ENCODE measurements at regions not wholly inside any gene's neighbourhood (a gene's known extent, or its start where the extent isn't known, plus 50 kb on each side); places are given as distances from the start of the nearest gene placed in this dataset.

DNA sequence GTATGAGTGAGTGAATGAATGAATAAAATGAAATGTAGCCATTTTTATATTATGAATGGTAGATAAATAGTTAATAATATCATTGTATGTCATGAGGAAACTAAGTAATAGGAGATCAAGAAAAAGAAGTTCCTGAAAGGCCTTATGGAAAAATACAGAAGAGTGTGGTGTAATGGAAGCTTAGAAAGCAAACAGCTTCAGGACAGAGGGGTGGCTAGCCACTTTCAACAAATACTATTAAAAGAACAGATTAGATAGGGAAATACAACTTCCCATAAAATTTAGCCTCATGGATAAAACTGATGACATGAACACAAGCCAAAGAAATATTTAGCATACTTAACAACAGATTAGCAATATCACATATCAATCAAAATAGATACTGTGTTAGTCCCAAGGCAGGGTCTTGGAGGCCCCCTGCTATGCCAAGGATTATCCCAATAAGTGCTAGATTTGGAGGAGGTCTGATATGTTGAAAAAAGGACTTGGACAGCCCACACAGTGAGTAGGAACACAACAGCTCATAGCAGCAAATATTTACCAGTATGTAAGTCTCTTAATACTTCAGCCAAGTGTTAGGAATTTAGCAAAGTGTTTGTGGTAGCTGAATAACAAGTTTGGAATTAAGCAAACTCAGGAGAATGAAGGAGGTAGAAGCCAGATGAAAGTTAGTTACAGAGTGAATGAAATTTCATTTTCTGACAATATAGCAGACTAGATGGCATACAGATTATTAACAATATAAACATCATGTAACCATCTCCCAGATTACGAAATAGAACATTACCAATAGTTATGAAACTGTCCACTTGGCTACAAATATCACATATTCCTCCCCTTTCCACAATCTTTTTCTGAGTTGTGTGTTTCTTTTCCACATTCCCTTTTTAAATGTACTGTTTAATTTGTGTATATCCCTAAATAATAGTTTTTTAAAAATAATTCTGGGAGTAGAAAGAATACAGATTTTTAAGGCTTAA is 1632.0 kb downstream of the PCDH9 start:
- H3K9me3 ChIP-seq (ENCODE audit: insufficient read depth, low read depth, low read length): no peaks in the 10 kb centered on the region
- H3K4me2 ChIP-seq (ENCODE audit: low read depth, low read length, poor library complexity, severe bottlenecking): no peak overlapping the region
- no peaks in the 10 kb centered on the region for H4K20me1 ChIP-seq (ENCODE audit: insufficient read depth, low read length, poor library complexity, severe bottlenecking)
- no peaks in the 10 kb centered on the region for H3K36me3 ChIP-seq (ENCODE audit: insufficient read depth, low read length)
- H3K4me1 ChIP-seq (ENCODE audit: insufficient read depth, low read length, poor library complexity, severe bottlenecking): peaks cover 7% of the 10 kb centered on the region
- no peak overlapping the region for H3K4me3 ChIP-seq (ENCODE audit: low read length, poor library complexity, severe bottlenecking)
- no peak overlapping the region for H3K9ac ChIP-seq (ENCODE audit: low read depth, low read length, poor library complexity, severe bottlenecking)
- H2AFZ ChIP-seq (ENCODE audit: low read length): peak overlapping the region; percentile 9; the same call in 1 of the 2 replicates
- no peaks in the 10 kb centered on the region for H3F3A ChIP-seq (ENCODE audit: low read depth)
- H3K27me3 ChIP-seq (ENCODE audit: insufficient read depth, low read length, poor library complexity, severe bottlenecking): no peaks in the 10 kb centered on the region
- no peaks in the 10 kb centered on the region for H3K79me2 ChIP-seq (ENCODE audit: insufficient read depth, low read length)
- no peaks in the 10 kb centered on the region for H3K9me2 ChIP-seq (replicated peaks; ENCODE audit: low read depth, low read length)
- TF ChIP-seq, protein P1, sequence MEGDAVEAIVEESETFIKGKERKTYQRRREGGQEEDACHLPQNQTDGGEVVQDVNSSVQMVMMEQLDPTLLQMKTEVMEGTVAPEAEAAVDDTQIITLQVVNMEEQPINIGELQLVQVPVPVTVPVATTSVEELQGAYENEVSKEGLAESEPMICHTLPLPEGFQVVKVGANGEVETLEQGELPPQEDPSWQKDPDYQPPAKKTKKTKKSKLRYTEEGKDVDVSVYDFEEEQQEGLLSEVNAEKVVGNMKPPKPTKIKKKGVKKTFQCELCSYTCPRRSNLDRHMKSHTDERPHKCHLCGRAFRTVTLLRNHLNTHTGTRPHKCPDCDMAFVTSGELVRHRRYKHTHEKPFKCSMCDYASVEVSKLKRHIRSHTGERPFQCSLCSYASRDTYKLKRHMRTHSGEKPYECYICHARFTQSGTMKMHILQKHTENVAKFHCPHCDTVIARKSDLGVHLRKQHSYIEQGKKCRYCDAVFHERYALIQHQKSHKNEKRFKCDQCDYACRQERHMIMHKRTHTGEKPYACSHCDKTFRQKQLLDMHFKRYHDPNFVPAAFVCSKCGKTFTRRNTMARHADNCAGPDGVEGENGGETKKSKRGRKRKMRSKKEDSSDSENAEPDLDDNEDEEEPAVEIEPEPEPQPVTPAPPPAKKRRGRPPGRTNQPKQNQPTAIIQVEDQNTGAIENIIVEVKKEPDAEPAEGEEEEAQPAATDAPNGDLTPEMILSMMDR (conservative IDR thresholded peaks at IDR 0.05; ENCODE audit: low read length): no peak

- H3K79me2 ChIP-seq (ENCODE audit: insufficient read depth, low read length): no peaks in the 10 kb centered on the region
- no peaks in the 10 kb centered on the region for H3K9me2 ChIP-seq (replicated peaks; ENCODE audit: low read depth, low read length)
- H3K9ac ChIP-seq (ENCODE audit: low read depth, low read length, poor library complexity, severe bottlenecking): no peak overlapping the region
- peaks cover 7% of the 10 kb centered on the region for H3K4me1 ChIP-seq (ENCODE audit: insufficient read depth, low read length, poor library complexity, severe bottlenecking)
- H3K27me3 ChIP-seq (ENCODE audit: insufficient read depth, low read length, poor library complexity, severe bottlenecking): no peaks in the 10 kb centered on the region
- H2AFZ ChIP-seq (ENCODE audit: low read length): no peak overlapping the region
- H4K20me1 ChIP-seq (ENCODE audit: insufficient read depth, low read length, poor library complexity, severe bottlenecking): no peaks in the 10 kb centered on the region
- H3K4me3 ChIP-seq (ENCODE audit: low read length, poor library complexity, severe bottlenecking): peak overlapping the region; percentile 3
- H3F3A ChIP-seq (ENCODE audit: low read depth): 0 out of 2 replicates have a peak, but pooled peaks cover 2% of the 10 kb centered on the region
- peak overlapping the region; percentile 9 for H3K4me2 ChIP-seq (ENCODE audit: low read depth, low read length, poor library complexity, severe bottlenecking)
- TF ChIP-seq EZH2phosphoT487 (IDR thresholded peaks at IDR 0.05; ENCODE audit: borderline replicate concordance): no peak
- no peaks in the 10 kb centered on the region for H3K9me3 ChIP-seq (ENCODE audit: insufficient read depth, low read depth, low read length)
- no peaks in the 10 kb centered on the region for H3K36me3 ChIP-seq (ENCODE audit: insufficient read depth, low read length)
Measured at GRCh38 chr13:65595916-65596315, 1634.2 kb downstream of the PCDH9 start.

DNA sequence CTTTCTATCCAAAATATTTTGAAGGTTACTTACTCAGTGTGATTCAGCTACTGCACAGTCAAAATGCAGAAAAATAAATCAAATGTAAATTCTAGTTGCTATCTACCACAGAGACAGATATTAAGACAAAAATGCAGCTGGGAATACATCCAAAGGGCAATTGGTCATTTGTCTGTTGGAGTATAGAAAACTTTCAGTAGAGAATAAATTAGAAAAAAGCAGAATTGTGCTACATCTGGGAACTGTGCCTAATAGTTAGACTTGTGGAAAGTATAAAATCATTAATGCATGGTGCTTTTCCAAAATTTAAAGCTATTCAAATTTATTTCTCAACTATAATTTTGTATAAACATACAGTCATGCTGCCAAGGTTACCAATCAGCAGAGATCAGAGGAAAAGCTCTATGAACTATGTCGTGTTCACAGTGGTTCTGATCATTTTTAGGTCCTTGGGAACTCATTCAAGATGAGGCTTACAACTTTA is 1635.8 kb downstream of the PCDH9 start:
- Histone ChIP-seq H3K4me3 (ENCODE audit: low read length, poor library complexity, severe bottlenecking) (no peak overlapping the region), H3K9ac (ENCODE audit: low read depth, low read length, poor library complexity, severe bottlenecking) (no peak overlapping the region), H3K9me2 (replicated peaks; ENCODE audit: low read depth, low read length) (no peaks in the 10 kb centered on the region), H3K27me3 (ENCODE audit: insufficient read depth, low read length, poor library complexity, severe bottlenecking) (no peaks in the 10 kb centered on the region), H3K9me3 (ENCODE audit: insufficient read depth, low read depth, low read length) (no peaks in the 10 kb centered on the region), H3F3A (ENCODE audit: low read depth) (0 out of 2 replicates have a peak, but pooled peaks cover 2% of the 10 kb centered on the region), H4K20me1 (ENCODE audit: insufficient read depth, low read length, poor library complexity, severe bottlenecking) (no peaks in the 10 kb centered on the region), H3K36me3 (ENCODE audit: insufficient read depth, low read length) (no peaks in the 10 kb centered on the region), H3K4me1 (ENCODE audit: insufficient read depth, low read length, poor library complexity, severe bottlenecking) (peaks cover 7% of the 10 kb centered on the region), H3K4me2 (ENCODE audit: low read depth, low read length, poor library complexity, severe bottlenecking) (no peak overlapping the region), H3K79me2 (ENCODE audit: insufficient read depth, low read length) (no peaks in the 10 kb centered on the region), H2AFZ (ENCODE audit: low read length) (0 out of 2 replicates have a peak overlapping the region, but pooled peaks have one; percentile 2)
- TF ChIP-seq, protein P1 (conservative IDR thresholded peaks at IDR 0.05; ENCODE audit: low read length): no peak
- TF ChIP-seq EZH2phosphoT487 (IDR thresholded peaks at IDR 0.05; ENCODE audit: borderline replicate concordance): no peak

Data from Loucy (cell line).